ENCODE measurements at regions not wholly inside any gene's neighbourhood (a gene's known extent, or its start where the extent isn't known, plus 50 kb on each side); places are given as distances from the start of the nearest gene placed in this dataset.

- Histone ChIP-seq H3K4me1 (ENCODE audit: control insufficient read depth in 5 of 5, insufficient read depth in 5 of 5, low read length in 5 of 5) (peaks cover 0 to 3% (median 0%) of the 10 kb centered on the region in 5 donors), H3K4me3 (no peak overlapping the region), H3K27me3 (ENCODE audit: control insufficient read depth in 3 of 3, insufficient read depth in 3 of 3, low read length in 2 of 3) (peaks cover 0 to 16% (median 0%) of the 10 kb centered on the region in 3 donors), H3K27ac (ENCODE audit: low read depth in 1 of 2, low read length in 1 of 2) (no peak overlapping the region), H3K9me3 (ENCODE audit: control insufficient read depth in 4 of 4, insufficient read depth in 3 of 4, low read length in 3 of 4) (no peaks in the 10 kb centered on the region), H3K36me3 (ENCODE audit: control insufficient read depth in 4 of 4, insufficient read depth in 4 of 4, low read length in 4 of 4) (no peaks in the 10 kb centered on the region), H3K9ac (ENCODE audit: insufficient read depth in 1 of 2, low read length in 2 of 2) (no peak overlapping the region)
- no peak for TF ChIP-seq CTCF (IDR thresholded peaks at IDR 0.05; ENCODE audit: control extremely low read depth, extremely low read depth)
- DNase-seq (no peak), ATAC-seq (ENCODE audit: insufficient read depth, low FRiP score) (no peak)
- 78 to 91% methylated on average over 1 of the region's 1 CpG for WGBS, 2 donors
Measured at GRCh38 chr1:110260194-110260593, 50.1 kb downstream of the KCNC4 start.

GRCh38 chr1:110262296-110262695 lies 52.2 kb downstream of the KCNC4 start:
- no peaks in the 10 kb centered on the region for H3K9me3 ChIP-seq (ENCODE audit: control insufficient read depth in 4 of 4, insufficient read depth in 3 of 4, low read length in 3 of 4)
- TF ChIP-seq CTCF (IDR thresholded peaks at IDR 0.05; ENCODE audit: control extremely low read depth, extremely low read depth): no peak
- no peak overlapping the region for H3K9ac ChIP-seq (ENCODE audit: insufficient read depth in 1 of 2, low read length in 2 of 2)
- H3K36me3 ChIP-seq (ENCODE audit: control insufficient read depth in 4 of 4, insufficient read depth in 4 of 4, low read length in 4 of 4): no peaks in the 10 kb centered on the region
- no peak for ATAC-seq (ENCODE audit: insufficient read depth, low FRiP score)
- H3K27me3 ChIP-seq (ENCODE audit: control insufficient read depth in 3 of 3, insufficient read depth in 3 of 3, low read length in 2 of 3): peaks cover 0 to 12% (median 0%) of the 10 kb centered on the region in 3 donors
- peaks cover 0 to 3% (median 0%) of the 10 kb centered on the region in 5 donors for H3K4me1 ChIP-seq (ENCODE audit: control insufficient read depth in 5 of 5, insufficient read depth in 5 of 5, low read length in 5 of 5)
- 60 to 62% methylated on average over 3 of the region's 3 CpGs for WGBS, 2 donors
- no peak for DNase-seq
- H3K27ac ChIP-seq (ENCODE audit: low read depth in 1 of 2, low read length in 1 of 2): no peak overlapping the region
- no peak overlapping the region for H3K4me3 ChIP-seq

- WGBS, 2 donors: 62 to 69% methylated on average over 9 of the region's 9 CpGs
- peak; percentile 35 to 58 (median 39) for DNase-seq
- no peak for TF ChIP-seq CTCF (IDR thresholded peaks at IDR 0.05; ENCODE audit: control extremely low read depth, extremely low read depth)
- H3K4me3 ChIP-seq: no peak overlapping the region
- peak overlapping the region in 1 of 2 donors; percentile 26 for H3K27ac ChIP-seq (ENCODE audit: low read depth in 1 of 2, low read length in 1 of 2)
- H3K36me3 ChIP-seq (ENCODE audit: control insufficient read depth in 4 of 4, insufficient read depth in 4 of 4, low read length in 4 of 4): no peaks in the 10 kb centered on the region
- H3K9me3 ChIP-seq (ENCODE audit: control insufficient read depth in 4 of 4, insufficient read depth in 3 of 4, low read length in 3 of 4): no peaks in the 10 kb centered on the region
- ATAC-seq (ENCODE audit: insufficient read depth, low FRiP score): peak; percentile 53
- H3K4me1 ChIP-seq (ENCODE audit: control insufficient read depth in 5 of 5, insufficient read depth in 5 of 5, low read length in 5 of 5): peaks cover 0 to 3% (median 0%) of the 10 kb centered on the region in 5 donors
- H3K9ac ChIP-seq (ENCODE audit: insufficient read depth in 1 of 2, low read length in 2 of 2): no peak overlapping the region
- peaks cover 0 to 10% (median 0%) of the 10 kb centered on the region in 3 donors for H3K27me3 ChIP-seq (ENCODE audit: control insufficient read depth in 3 of 3, insufficient read depth in 3 of 3, low read length in 2 of 3)
Measured at GRCh38 chr1:110262846-110263631, 52.9 kb downstream of the KCNC4 start.
